NT2/D1 (cell line): ENCODE measurements at regions not wholly inside any gene's neighbourhood (a gene's known extent, or its start where the extent isn't known, plus 50 kb on each side); places are given as distances from the start of the nearest gene placed in this dataset.

Experiments used
- SUZ12 ChIP-seq: IDR thresholded peaks from 2 replicates; pipeline ENCODE4 v1.6.1; 2011; ENCODE audit not compliant: insufficient read length, insufficient read depth; ENCODE audit errors: extremely low read depth
- YY1 ChIP-seq: IDR thresholded peaks from 2 replicates; pipeline ENCODE4 v1.6.1; 2011; ENCODE audit not compliant: insufficient read length, insufficient read depth
- ZNF274 ChIP-seq: IDR thresholded peaks from 2 replicates; pipeline ENCODE4 v1.6.1; 2011; ENCODE audit warnings: mild to moderate bottlenecking, low read depth, low read length

GRCh38 chr3:159593927-159594605 lies 394.6 kb upstream of the IL12A start:
- TF ChIP-seq YY1: no peak
- no peak for TF ChIP-seq ZNF274
- TF ChIP-seq SUZ12: no peak
